NCI-H1105 treated with DMSO at 0.1 percent for 48 hours (cell line): ENCODE measurements at regions not wholly inside any gene's neighbourhood (a gene's known extent, or its start where the extent isn't known, plus 50 kb on each side); places are given as distances from the start of the nearest gene placed in this dataset.
A peak's percentile ranks its signal among the peaks of the same experiment; 100 is the strongest.
"Not testable (repeated sequence)": the region's sequence is repeated elsewhere in the genome, so short reads cannot be mapped to it uniquely, and the experiment has no call there.

ENCODE experiments used
- DNase-seq: peaks from one replicate; lab custom pipeline; 2025; lab: John Stamatoyannopoulos, UW

DNA sequence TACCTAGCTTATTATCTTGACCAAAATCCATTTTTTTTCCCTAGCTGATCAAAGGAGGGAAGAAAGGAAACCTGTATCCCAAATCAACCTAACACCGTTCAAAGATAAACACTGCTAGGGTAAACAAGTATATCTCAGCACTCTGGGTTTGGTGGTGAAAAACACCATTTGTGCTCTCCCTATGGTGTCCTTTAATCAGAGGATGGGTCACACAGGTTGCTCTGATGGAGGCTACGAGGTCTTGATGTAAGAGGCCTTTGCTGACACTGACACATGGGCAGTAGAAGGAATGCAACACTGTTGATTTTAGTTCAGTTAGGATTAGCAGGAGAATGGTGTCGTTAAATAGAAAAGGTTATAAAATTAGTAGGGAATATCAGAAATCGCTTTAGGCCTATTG, 179.3 kb downstream of the HDGFL1 start:
- no peak for DNase-seq

- DNase-seq: no peak
These were observed 180.3 kb downstream of the HDGFL1 start for GRCh38 chr6:22749696-22750095.

DNA sequence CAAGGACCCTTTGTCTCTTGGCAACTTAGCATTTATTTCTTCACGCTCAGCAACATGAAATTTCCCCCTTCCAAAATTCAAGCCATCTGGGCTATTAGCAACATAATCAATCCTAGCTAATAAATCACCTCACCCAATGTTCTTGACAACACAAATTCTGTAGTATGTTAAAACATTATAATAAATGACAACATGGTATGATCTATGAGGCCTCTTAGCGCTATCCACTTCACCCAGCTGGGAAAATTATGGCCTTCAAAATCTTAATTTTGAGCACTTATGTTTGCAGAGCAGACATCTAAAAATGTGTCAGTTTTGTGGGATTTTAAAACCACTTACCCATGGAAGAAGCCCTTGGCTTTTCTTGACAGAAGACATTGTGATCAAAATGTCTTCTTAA, 181.9 kb downstream of the HDGFL1 start:
- peak; percentile 35 for DNase-seq

DNA sequence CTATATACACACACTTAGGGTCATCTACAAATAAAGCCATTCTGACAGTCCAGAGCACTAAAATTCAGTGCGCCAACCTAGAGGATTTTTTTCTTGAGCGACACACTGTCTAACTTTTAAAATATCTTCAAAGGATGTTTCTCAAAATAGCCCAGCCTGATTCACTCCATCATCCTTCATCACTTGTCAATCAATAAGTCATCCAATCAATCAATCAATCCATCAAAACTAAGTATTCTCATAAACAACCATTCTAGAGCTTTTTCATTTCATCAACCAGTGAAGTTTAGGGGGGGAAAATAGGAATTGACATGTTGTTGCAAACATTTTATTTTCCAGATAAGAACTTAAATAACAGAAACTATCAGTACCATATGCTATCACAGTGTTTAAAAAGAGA, 183.2 kb downstream of the HDGFL1 start:
- DNase-seq: no peak

GRCh38 chr6:22754061-22754460, 184.7 kb downstream of the HDGFL1 start:
- DNase-seq: no peak

DNA sequence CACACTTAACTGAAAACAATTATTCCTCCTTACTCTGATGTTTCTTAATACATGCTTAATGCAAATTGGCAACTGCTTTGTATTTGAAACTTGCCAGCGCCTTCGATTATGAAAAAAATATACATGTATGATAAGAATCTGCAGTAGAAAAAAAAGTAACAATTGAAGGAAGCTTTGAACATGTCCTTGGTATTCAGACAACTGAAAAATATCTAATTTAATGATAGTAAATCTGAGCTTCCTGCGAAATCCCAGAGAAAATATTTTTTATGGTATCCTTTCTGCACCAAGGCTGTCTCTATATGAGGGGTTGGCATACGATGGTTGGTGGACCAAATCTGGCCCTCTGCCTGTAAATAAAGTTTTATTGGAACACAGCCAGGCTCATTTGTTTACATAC, 186.2 kb downstream of the HDGFL1 start:
- DNase-seq: no peak

DNA sequence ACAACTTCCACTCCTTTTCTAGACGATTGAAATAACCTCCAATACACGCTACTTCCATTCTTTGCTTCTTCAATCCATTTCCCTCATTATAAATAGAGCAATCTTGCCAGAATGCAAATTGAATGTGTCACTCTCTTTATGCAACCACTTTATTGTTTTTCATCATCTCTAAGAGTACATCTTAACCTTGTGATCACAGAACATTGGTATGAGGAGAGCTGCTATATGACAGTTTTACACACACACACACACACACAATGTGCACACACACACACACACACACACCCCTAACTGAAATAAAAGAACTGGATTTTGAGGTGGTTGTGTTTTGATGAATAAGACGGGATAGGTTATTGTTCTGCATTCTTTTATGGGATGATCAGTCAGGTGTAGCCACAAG, 187.0 kb downstream of the HDGFL1 start:
- no peak for DNase-seq

GRCh38 chr6:22764496-22764895, 195.1 kb downstream of the HDGFL1 start:
- DNase-seq: no peak

- no peak for DNase-seq
These were observed 195.6 kb downstream of the HDGFL1 start for GRCh38 chr6:22765015-22765414.

DNA sequence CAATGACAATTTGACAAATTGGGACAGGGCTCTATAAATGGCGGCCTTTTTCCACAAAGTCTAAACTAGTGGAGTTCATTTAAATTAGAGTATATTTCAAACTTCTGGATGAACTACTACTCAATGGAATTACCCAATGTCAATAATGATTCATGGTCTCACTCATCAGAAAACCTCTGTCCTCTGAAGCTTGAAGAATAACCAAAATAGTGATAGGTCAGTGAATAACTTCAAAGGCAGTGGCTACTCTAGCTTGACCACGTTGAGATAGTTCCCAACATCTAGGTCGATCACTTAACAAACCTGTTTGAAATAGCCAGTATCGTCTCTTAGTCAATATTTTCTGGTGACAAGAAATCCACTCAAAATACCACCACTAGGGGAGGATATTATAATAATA, 197.6 kb downstream of the HDGFL1 start:
- DNase-seq: no peak

DNA sequence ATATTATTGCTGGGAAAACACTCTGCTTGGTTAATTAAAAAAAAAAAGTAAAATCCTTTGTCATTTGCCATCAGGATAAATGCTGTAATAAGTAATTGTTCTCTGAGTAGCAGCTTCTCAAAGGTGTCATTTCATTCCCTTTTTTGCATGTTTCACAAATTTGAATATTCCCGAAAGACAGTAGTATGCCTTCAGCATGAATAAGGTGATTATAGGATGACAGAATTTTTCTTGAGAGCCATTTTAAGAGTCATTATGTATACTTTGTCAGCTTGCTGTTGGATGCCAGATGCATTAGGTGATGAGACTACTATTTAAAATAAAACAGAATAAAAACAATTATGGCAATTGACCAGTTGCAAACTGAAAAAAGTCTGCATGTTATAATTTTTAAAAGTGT, 200.7 kb downstream of the HDGFL1 start:
- no peak for DNase-seq

DNA sequence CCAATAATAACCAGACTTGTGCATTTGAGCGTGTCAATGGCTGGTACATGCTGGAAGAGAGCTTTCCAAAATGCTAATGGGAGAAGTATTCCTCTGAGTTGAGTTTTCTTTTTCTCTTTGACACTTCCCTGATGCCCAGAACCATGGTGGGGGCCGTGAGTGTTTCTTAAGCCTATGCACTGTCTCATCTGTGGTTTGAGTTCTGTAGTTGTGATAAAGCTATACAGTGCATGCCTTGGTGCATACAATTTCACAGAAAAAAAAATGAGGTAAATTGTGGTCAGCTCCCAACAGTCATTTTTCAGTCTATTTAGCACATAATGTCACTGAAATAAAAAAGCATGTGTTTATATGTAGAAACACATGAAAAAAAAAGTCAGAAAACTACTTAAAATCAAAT, 204.8 kb downstream of the HDGFL1 start:
- DNase-seq: no peak

DNA sequence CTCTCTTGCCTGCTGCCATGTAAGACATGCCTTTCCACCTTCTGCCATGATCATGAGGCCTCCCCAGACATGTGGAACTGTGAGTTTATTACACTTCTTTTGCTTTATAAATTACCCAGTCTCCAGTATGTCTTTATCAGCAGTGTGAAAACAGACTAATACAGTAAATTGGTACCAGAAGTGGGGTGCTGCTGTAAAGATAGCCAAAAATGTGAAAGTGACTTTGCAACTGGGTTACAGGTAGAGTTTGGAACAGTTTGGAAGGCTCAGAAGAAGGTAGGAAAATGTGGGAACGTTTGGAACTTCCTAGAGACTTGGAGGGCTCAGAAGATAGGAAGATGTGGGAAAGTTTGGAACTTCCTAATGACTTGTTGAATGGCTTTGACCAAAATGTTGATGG, 209.1 kb downstream of the HDGFL1 start:
- DNase-seq: not testable (repeated sequence)

GRCh38 chr6:22779062-22779461, 209.7 kb downstream of the HDGFL1 start:
- DNase-seq: no peak

DNA sequence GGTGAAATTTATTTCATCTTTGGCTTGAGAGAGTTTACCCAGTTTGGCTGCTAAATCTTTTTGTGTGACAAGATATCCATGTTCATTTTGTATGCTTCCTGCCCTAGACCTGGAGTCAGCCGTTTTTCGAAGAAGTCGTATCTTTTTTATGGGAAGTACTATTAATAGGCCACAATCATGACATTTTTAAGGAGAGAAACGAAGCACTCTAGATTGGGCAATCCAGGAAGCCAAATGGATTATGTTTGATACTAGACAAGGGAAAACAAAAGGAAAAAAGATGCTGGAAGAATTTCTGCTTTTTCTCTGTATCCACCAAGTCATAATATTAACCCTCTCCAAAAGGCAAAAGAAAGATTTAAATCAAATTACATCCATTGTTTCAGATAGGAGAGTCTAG, 214.6 kb downstream of the HDGFL1 start:
- no peak for DNase-seq

DNA sequence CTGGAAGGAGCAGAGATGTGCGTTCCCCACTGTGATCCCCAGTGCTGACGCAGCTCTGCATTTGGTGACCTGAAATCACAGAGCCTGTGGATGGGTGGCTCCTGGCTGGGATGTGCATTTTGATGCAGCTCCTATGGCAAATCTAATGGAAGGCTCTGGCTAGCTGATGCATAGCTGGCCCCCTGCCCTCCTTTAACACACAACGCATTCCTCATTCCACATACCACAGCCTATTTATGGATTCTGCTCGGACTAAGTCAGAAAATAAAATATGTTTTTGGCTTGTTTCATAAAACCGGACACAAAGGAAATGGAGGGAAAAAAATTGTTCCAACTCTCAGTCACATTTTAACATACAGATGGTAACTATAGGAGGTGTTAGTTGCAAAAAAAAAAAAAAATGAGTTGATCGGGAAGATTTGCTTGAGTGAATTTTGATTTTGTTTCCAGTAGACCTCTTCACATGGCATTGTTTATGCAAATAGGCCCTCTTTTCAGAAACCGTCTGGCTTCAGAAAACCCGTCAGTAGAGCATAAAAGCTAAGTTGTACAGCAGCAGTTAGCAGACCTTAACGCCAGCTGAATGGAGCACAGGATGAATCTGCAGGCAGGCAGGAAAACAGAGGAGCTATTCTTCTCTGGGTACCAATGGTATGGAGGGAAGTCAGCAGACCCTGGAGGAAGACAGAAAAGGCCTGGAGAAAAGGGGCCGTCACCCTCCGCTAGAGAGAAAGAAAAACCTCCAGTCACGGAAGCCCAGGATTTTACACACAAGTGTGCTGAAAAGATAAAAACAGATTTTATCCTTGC, 215.4 kb downstream of the HDGFL1 start:
- DNase-seq: no peak

DNA sequence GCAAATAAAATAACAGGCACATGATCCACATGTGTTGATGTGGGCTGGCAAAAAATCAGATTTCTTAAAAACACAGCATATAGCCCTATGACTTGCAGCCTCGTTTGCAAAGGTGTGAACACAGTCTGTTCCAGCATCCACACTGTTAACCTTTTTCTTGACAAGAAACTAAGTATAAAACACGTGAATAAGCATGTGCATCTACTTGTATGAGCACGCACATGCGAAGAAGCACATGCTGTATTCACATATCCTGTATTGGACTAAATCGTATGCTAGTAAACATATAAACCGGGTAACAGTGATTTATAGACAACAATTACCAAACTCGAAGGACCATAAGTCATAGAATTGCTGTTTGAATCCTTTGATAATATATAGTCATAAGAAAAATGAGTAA, 218.7 kb downstream of the HDGFL1 start:
- DNase-seq: no peak

- DNase-seq: no peak
These were observed 219.9 kb downstream of the HDGFL1 start for GRCh38 chr6:22789315-22789714.

DNA sequence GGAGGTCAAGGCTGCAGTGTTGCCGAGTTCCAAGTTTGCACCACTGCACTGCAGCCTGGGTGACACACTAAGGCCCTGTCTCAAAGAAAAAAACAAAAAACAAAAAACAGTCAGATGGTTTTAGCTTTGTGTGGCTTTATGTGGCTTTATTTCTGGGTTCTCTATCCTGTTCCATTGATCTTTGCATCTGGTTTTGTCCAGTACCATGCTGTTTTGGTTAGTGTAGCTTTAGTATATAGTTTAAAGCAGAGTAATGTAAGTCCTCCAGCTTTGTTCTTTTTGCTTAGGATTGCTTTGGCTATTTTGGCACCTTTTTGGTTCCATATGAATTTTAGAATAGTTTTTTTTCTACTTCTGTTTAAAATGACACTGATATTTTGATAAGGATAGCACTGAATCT, 225.5 kb downstream of the HDGFL1 start:
- DNase-seq: no peak

DNA sequence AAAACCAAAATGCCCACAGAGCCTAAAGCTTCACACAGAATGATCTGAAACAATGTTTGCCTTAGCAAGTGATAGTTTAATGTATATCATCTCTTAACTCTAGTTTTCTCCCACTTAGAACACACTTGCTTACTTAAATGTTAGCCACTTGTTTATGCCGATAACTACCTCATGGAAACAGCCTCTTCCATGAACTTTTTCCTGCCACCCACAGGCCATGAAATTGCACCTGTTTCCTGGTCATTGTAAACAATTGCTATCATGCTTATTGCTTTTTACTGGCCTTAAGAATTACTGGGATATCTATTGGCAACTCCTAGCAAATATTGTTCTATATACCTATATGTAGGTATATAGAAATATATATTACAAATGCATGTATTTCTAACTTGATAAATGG, 231.1 kb downstream of the HDGFL1 start:
- DNase-seq: no peak

- DNase-seq: no peak
These were observed 232.5 kb downstream of the HDGFL1 start for GRCh38 chr6:22801831-22802230.

GRCh38 chr6:22804620-22805261, 235.4 kb downstream of the HDGFL1 start:
- no peak for DNase-seq

DNA sequence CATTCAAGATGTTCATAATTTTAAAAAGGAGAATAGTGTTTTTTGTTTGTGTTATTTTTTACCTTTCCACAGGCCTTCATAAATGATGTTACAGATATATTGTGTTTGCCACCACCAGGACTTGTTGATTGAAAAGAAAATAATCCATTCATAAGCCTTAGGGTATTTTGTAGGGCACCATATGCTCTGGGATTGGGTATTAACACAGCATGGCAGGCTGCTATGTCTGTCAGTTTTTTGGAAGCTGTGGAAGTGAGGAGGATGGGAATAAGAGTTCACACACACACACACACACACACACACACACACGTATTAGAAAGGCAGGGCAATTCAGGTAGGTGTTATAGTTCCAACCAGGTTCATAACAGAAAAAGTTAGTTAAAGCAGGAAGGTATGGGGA, 237.9 kb downstream of the HDGFL1 start:
- DNase-seq: no peak

GRCh38 chr6:22807818-22808217, 238.5 kb downstream of the HDGFL1 start:
- no peak for DNase-seq
